ENCODE measurements at regions not wholly inside any gene's neighbourhood (a gene's known extent, or its start where the extent isn't known, plus 50 kb on each side); places are given as distances from the start of the nearest gene placed in this dataset.

GRCh38 chr1:87194856-87195255 lies 133.8 kb upstream of the LMO4 start:
- DNase-seq (ENCODE audit: low read depth) = no peak

GRCh38 chr1:87196110-87196827 lies 132.4 kb upstream of the LMO4 start:
- DNase-seq (ENCODE audit: low read depth) = no peak

GRCh38 chr1:87197156-87197555 lies 131.5 kb upstream of the LMO4 start:
- peak; percentile 56 for DNase-seq (ENCODE audit: low read depth)

GRCh38 chr1:87197641-87198040 lies 131.0 kb upstream of the LMO4 start:
- no peak for DNase-seq (ENCODE audit: low read depth)

- DNase-seq (ENCODE audit: low read depth) = no peak
Observed at GRCh38 chr1:87200875-87201638, 127.6 kb upstream of the LMO4 start.

- no peak for DNase-seq (ENCODE audit: low read depth)
Observed at GRCh38 chr1:87201768-87202167, 126.9 kb upstream of the LMO4 start.

- no peak for DNase-seq (ENCODE audit: low read depth)
Observed at GRCh38 chr1:87202451-87202850, 126.2 kb upstream of the LMO4 start.

GRCh38 chr1:87202922-87203655 lies 125.6 kb upstream of the LMO4 start:
- DNase-seq (ENCODE audit: low read depth) = no peak

- no peak for DNase-seq (ENCODE audit: low read depth)
Observed at GRCh38 chr1:87203904-87204303, 124.8 kb upstream of the LMO4 start.

- no peak for DNase-seq (ENCODE audit: low read depth)
Observed at GRCh38 chr1:87204441-87204840, 124.2 kb upstream of the LMO4 start.

- no peak for DNase-seq (ENCODE audit: low read depth)
Observed at GRCh38 chr1:87204921-87205320, 123.8 kb upstream of the LMO4 start.

GRCh38 chr1:87206044-87206831 lies 122.4 kb upstream of the LMO4 start:
- DNase-seq (ENCODE audit: low read depth) = no peak

- no peak for DNase-seq (ENCODE audit: low read depth)
Observed at GRCh38 chr1:87208080-87208479, 120.6 kb upstream of the LMO4 start.

- no peak for DNase-seq (ENCODE audit: low read depth)
Observed at GRCh38 chr1:87208931-87209330, 119.7 kb upstream of the LMO4 start.

GRCh38 chr1:87210151-87210550 lies 118.5 kb upstream of the LMO4 start:
- no peak for DNase-seq (ENCODE audit: low read depth)

GRCh38 chr1:87212431-87213134 lies 116.1 kb upstream of the LMO4 start:
- no peak for DNase-seq (ENCODE audit: low read depth)

- DNase-seq (ENCODE audit: low read depth) = no peak
Observed at GRCh38 chr1:87213135-87213515, 115.6 kb upstream of the LMO4 start.

- DNase-seq (ENCODE audit: low read depth) = no peak
Observed at GRCh38 chr1:87215592-87215991, 113.1 kb upstream of the LMO4 start.

GRCh38 chr1:87218618-87219017 lies 110.1 kb upstream of the LMO4 start:
- no peak for DNase-seq (ENCODE audit: low read depth)

GRCh38 chr1:87219141-87219540 lies 109.5 kb upstream of the LMO4 start:
- DNase-seq (ENCODE audit: low read depth) = no peak

- no peak for DNase-seq (ENCODE audit: low read depth)
Observed at GRCh38 chr1:87219626-87220025, 109.1 kb upstream of the LMO4 start.

All from RPMI7951 (cell line).